GM21723 (cell line): ENCODE measurements at regions not wholly inside any gene's neighbourhood (a gene's known extent, or its start where the extent isn't known, plus 50 kb on each side); places are given as distances from the start of the nearest gene placed in this dataset.
"Not testable (repeated sequence)": the region's sequence is repeated elsewhere in the genome, so short reads cannot be mapped to it uniquely, and the experiment has no call there.

Experiments
- ATAC-seq: cut with Tn5 transposase; IDR thresholded peaks from one replicate; pipeline ENCODE4 v1.9.1; 2021; ENCODE audit warnings: mild to moderate bottlenecking, moderate library complexity; ENCODE audit not compliant: unreplicated experiment

GRCh38 chr1:243074224-243074623 lies 180.9 kb downstream of the CEP170 start:
- not testable (repeated sequence) for ATAC-seq

GRCh38 chr1:243067056-243067455 lies 188.0 kb downstream of the CEP170 start:
- ATAC-seq = not testable (repeated sequence)

GRCh38 chr1:243061965-243062364 lies 193.1 kb downstream of the CEP170 start:
- ATAC-seq = not testable (repeated sequence)

- not testable (repeated sequence) for ATAC-seq
Observed at GRCh38 chr1:243055510-243055909, 199.6 kb downstream of the CEP170 start.

GRCh38 chr1:243055091-243055490 lies 200.0 kb downstream of the CEP170 start:
- not testable (repeated sequence) for ATAC-seq

GRCh38 chr1:243054681-243055080 lies 200.4 kb downstream of the CEP170 start:
- ATAC-seq = not testable (repeated sequence)

- not testable (repeated sequence) for ATAC-seq
Observed at GRCh38 chr1:243053048-243053447, 202.0 kb downstream of the CEP170 start.

- not testable (repeated sequence) for ATAC-seq
Observed at GRCh38 chr1:243050613-243051012, 204.5 kb downstream of the CEP170 start.

GRCh38 chr1:243049716-243050115 lies 205.4 kb downstream of the CEP170 start:
- ATAC-seq = not testable (repeated sequence)

GRCh38 chr1:243021365-243021764 lies 233.7 kb downstream of the CEP170 start:
- ATAC-seq = not testable (repeated sequence)

- ATAC-seq = not testable (repeated sequence)
Observed at GRCh38 chr1:243019030-243019635, 235.9 kb downstream of the CEP170 start.

- not testable (repeated sequence) for ATAC-seq
Observed at GRCh38 chr1:243010719-243011118, 244.4 kb downstream of the CEP170 start.

- not testable (repeated sequence) for ATAC-seq
Observed at GRCh38 chr1:243001003-243001402, 254.1 kb downstream of the CEP170 start.

- not testable (repeated sequence) for ATAC-seq
Observed at GRCh38 chr1:242992776-242993175, 262.3 kb downstream of the CEP170 start.

- ATAC-seq = not testable (repeated sequence)
Observed at GRCh38 chr1:242985096-242985495, 270.0 kb downstream of the CEP170 start.

- not testable (repeated sequence) for ATAC-seq
Observed at GRCh38 chr1:242973341-242973740, 281.7 kb downstream of the CEP170 start.

GRCh38 chr1:242966892-242967291 lies 288.2 kb downstream of the CEP170 start:
- no peak for ATAC-seq

GRCh38 chr1:242959397-242959796 lies 295.7 kb downstream of the CEP170 start:
- ATAC-seq = not testable (repeated sequence)

- ATAC-seq = not testable (repeated sequence)
Observed at GRCh38 chr1:242954945-242955344, 300.1 kb downstream of the CEP170 start.

GRCh38 chr1:242946206-242946605 lies 308.9 kb downstream of the CEP170 start:
- no peak for ATAC-seq

GRCh38 chr1:242936725-242937124 lies 318.4 kb downstream of the CEP170 start:
- not testable (repeated sequence) for ATAC-seq

- not testable (repeated sequence) for ATAC-seq
Observed at GRCh38 chr1:242924717-242925116, 330.4 kb downstream of the CEP170 start.

GRCh38 chr1:242923603-242924002 lies 331.5 kb downstream of the CEP170 start:
- not testable (repeated sequence) for ATAC-seq
